ENCODE measurements at regions not wholly inside any gene's neighbourhood (a gene's known extent, or its start where the extent isn't known, plus 50 kb on each side); places are given as distances from the start of the nearest gene placed in this dataset.

- H3K36me3 Mint-ChIP-seq (ENCODE audit: insufficient read depth in 2 of 2), result no peaks in the 10 kb centered on the region
- H3K27me3 Mint-ChIP-seq (ENCODE audit: low read depth), result peaks cover 35% of the 10 kb centered on the region
- DNase-seq (no peak), ATAC-seq (replicated peaks in 1 of 2) (no peak)
- no peak overlapping the region for H3K27ac Mint-ChIP-seq
- H3K4me1 Mint-ChIP-seq (ENCODE audit: low read depth), result no peaks in the 10 kb centered on the region
- no peaks in the 10 kb centered on the region for H3K9me3 Mint-ChIP-seq
- H3K4me3 Mint-ChIP-seq, result no peak overlapping the region
Measured at GRCh38 chr18:76573325-76574025, 78.4 kb upstream of the ZNF516 start.

DNA sequence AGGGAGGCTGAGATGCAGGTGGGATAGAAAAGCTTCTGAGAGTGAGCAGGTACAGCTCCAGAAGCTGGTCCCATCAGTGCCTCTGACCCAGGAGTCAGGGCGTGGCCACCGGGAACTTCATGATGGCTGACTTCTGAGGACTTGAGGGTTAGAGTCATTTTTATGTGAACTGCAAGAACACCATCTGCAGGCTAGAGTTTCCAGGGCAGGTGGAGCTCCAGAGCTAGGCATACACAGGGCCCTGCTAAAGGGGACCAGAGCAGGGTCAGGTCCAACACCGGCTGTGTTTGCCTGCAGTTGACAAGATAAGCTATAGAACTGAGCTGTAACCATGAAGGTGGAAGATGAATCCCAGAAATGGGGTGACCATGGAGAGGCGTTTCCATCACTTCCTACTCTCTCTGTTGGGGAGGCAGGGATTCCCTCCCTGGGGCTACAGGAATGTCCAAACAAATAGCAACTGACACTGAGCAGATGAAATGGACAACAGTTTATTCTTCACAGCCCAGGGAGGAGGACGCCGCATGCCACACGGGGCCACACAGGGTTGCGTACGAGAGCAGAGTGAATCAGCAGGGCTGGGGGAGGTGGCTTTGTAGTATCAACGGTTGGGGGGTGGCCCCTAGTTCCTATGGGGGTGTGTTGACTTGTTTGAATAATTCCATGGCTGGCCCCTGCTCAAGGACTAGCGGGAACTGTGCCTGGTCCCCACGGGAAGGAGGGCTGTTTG lies 77.6 kb upstream of the ZNF516 start:
- no peak overlapping the region for H3K27ac Mint-ChIP-seq
- DNase-seq (no peak), ATAC-seq (replicated peaks in 1 of 2) (no peak)
- H3K4me1 Mint-ChIP-seq (ENCODE audit: low read depth), result no peaks in the 10 kb centered on the region
- no peaks in the 10 kb centered on the region for H3K9me3 Mint-ChIP-seq
- H3K4me3 Mint-ChIP-seq, result no peak overlapping the region
- peaks cover 27% of the 10 kb centered on the region for H3K27me3 Mint-ChIP-seq (ENCODE audit: low read depth)
- H3K36me3 Mint-ChIP-seq (ENCODE audit: insufficient read depth in 2 of 2), result no peaks in the 10 kb centered on the region

- ATAC-seq (replicated peaks in 1 of 2) (no peak), DNase-seq (no peak)
- no peaks in the 10 kb centered on the region for H3K9me3 Mint-ChIP-seq
- H3K4me1 Mint-ChIP-seq (ENCODE audit: low read depth), result no peaks in the 10 kb centered on the region
- H3K27me3 Mint-ChIP-seq (ENCODE audit: low read depth), result peaks cover 31% of the 10 kb centered on the region
- H3K36me3 Mint-ChIP-seq (ENCODE audit: insufficient read depth in 2 of 2), result no peaks in the 10 kb centered on the region
- H3K4me3 Mint-ChIP-seq, result no peak overlapping the region
- no peak overlapping the region for H3K27ac Mint-ChIP-seq
Measured at GRCh38 chr18:76571689-76572088, 76.6 kb upstream of the ZNF516 start.

DNA sequence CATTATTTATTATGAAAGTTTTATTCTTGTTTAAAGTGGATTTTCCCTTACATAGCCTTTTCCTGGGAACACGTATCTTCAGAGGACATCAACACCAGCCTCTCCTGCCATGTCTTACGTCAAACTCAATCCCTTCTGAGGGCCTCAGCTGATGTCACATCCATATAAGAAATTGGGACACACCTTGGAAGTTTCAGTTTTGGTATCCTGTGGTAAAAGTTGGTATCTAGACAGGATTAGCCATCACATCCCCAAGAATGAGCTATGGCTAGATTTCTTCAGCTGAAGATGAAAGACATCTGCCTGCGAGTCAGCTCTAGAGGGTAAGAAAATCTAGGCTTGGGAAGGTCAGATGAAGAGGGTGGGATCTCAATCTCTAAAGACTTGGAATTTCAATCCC lies 75.8 kb upstream of the ZNF516 start:
- Mint-ChIP-seq H3K27ac (no peak overlapping the region), H3K4me3 (no peak overlapping the region), H3K36me3 (ENCODE audit: insufficient read depth in 2 of 2) (no peaks in the 10 kb centered on the region), H3K27me3 (ENCODE audit: low read depth) (peaks cover 32% of the 10 kb centered on the region), H3K4me1 (ENCODE audit: low read depth) (peaks cover 2% of the 10 kb centered on the region), H3K9me3 (no peaks in the 10 kb centered on the region)
- no peak for DNase-seq
- ATAC-seq (replicated peaks in 1 of 2), result no peak

DNA sequence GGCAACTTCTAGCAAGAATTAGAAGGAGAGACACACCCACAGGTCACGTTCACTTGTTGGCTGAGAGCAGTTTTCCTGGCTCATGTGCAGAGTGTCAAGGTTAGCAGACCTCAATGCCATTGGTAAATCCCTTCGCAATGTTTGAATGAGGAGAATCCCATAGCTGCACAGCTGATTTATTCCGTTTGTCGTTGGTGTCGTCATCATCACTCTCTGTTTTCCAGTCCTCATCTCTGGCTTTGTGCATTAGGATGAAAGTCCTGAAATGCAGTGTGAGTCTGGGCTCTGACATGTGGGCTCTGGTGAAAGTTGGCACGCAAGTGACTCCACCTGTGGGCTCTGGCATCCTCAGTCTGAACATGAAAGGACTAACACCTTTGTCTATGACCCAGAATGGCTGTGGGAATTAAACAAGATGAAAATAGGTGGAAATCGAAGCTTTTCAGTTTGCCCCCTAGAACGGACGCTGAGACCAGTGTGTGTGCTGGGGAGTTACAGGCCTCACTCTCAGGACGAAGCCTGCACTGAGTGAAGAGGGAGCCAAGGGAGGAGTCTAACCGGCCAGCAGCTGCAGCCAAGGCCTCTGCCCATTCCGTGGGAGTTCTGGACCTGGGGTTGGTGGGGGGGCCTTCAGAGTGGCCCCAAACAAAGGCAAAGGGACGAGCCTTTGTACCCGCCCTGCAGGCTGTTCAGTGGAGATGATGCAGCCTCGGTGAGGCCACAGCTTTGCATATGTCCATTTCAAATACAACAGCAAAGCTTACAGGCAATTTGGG lies 74.8 kb upstream of the ZNF516 start:
- ATAC-seq (replicated peaks in 1 of 2) (no peak), DNase-seq (no peak)
- no peaks in the 10 kb centered on the region for H3K36me3 Mint-ChIP-seq (ENCODE audit: insufficient read depth in 2 of 2)
- peaks cover 38% of the 10 kb centered on the region for H3K27me3 Mint-ChIP-seq (ENCODE audit: low read depth)
- H3K27ac Mint-ChIP-seq, result no peak overlapping the region
- H3K4me3 Mint-ChIP-seq, result no peak overlapping the region
- no peaks in the 10 kb centered on the region for H3K9me3 Mint-ChIP-seq
- H3K4me1 Mint-ChIP-seq (ENCODE audit: low read depth), result peaks cover 8% of the 10 kb centered on the region

DNA sequence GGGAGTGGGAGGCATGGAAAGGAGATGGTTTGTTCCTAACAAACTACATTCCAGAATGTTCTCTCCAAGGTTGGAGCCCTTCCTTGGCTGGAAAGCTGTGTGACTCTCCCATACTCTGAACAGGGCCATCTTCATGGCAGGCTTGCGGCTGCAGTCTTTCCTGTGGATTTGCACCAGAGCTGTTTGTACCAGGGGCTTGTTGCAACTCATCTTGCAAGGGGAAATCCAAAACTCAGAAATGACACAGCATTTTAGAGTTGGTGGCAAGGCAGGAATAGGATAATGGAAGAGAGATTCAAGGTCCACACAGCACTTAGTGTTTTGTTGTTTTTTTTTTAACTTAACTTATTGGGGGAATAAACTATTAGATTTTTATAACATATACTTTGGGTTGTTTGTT lies 73.7 kb upstream of the ZNF516 start:
- no peak overlapping the region for H3K4me3 Mint-ChIP-seq
- DNase-seq (no peak), ATAC-seq (replicated peaks in 1 of 2) (no peak)
- H3K27ac Mint-ChIP-seq, result no peak overlapping the region
- no peaks in the 10 kb centered on the region for H3K36me3 Mint-ChIP-seq (ENCODE audit: insufficient read depth in 2 of 2)
- H3K9me3 Mint-ChIP-seq, result no peaks in the 10 kb centered on the region
- H3K27me3 Mint-ChIP-seq (ENCODE audit: low read depth), result peaks cover 40% of the 10 kb centered on the region
- H3K4me1 Mint-ChIP-seq (ENCODE audit: low read depth), result peaks cover 8% of the 10 kb centered on the region

DNA sequence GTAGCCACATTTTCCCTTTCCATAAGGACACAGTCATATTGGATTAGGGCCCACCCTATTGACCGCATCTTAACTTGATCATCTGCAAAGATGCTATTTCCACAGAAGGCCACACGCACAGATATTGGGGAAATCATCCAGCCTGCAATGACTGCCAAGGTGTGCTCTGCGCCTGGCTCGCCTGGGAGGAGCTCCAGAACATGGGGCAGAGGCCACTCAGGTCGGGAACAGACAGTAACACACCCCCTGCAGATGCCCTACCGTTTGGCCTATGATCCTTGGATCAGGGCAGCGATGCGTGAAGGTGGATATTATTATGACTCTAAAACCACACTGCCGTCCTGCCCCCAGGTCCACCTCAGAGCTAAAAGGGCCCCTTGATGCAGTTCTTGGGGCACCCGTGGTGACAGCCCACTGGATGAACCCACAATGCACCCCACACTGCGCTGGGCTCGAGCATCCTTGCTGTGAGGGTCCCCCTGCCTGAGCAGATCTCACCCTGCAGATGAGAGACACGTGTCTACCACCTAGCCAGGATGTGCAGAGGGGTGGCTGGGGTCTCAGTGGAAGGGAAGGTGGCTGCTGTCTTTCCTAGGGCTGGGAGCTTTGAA lies 72.9 kb upstream of the ZNF516 start:
- H3K9me3 Mint-ChIP-seq, result no peaks in the 10 kb centered on the region
- peaks cover 8% of the 10 kb centered on the region for H3K4me1 Mint-ChIP-seq (ENCODE audit: low read depth)
- peaks cover 43% of the 10 kb centered on the region for H3K27me3 Mint-ChIP-seq (ENCODE audit: low read depth)
- no peaks in the 10 kb centered on the region for H3K36me3 Mint-ChIP-seq (ENCODE audit: insufficient read depth in 2 of 2)
- H3K27ac Mint-ChIP-seq, result no peak overlapping the region
- DNase-seq, result no peak
- no peak overlapping the region for H3K4me3 Mint-ChIP-seq
- ATAC-seq (replicated peaks in 1 of 2), result no peak

GRCh38 chr18:76566987-76567386 lies 71.9 kb upstream of the ZNF516 start:
- ATAC-seq (replicated peaks in 1 of 2), result no peak
- Mint-ChIP-seq H3K27me3 (ENCODE audit: low read depth) (peaks cover 37% of the 10 kb centered on the region), H3K4me3 (no peak overlapping the region), H3K4me1 (ENCODE audit: low read depth) (peaks cover 8% of the 10 kb centered on the region), H3K27ac (no peak overlapping the region), H3K36me3 (ENCODE audit: insufficient read depth in 2 of 2) (no peaks in the 10 kb centered on the region), H3K9me3 (no peaks in the 10 kb centered on the region)
- no peak for DNase-seq

DNA sequence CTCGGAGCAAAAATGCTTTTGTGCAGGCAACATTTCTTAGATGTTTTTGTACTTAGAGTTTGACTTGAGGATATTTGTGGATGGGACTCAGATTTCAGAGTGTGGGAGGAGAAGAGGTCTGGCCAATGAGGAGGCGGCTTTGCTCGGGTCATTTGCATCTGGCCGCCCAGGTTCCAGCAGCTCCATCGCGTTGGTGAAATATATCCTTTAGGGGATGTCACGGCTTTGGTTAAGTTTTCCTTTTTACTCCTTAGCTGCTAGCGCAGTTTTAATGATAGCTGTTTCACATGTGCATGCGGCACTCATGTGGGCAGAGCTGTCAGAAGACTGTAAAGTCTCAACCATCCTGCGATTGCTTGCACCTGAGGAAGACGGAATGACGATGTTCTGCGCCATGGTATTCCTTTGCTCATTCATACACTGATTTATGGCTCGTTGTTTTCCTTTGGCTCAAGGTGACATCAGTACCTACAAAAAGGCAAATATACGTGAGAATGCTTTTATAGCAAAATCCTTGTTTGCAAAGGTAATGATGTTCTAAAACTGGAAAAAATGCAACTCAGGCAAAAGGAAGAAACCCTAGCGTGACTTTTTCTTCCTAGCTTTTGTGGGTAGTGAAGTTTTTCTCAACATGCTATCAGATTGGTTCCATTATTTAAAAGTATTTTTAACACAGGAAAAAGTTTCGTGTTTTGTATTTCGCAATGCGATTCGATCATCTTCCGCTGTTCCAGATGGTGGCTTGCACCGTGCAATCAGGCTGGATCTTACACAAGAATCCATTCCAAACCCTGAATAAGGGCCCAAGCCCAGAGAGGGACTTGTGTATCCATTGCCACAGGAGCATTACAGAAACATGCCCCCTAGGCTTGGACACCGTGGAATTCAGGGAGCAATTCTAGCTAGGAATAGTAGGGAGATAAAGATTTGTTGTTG lies 70.5 kb upstream of the ZNF516 start:
- Mint-ChIP-seq H3K9me3 (no peaks in the 10 kb centered on the region), H3K4me1 (ENCODE audit: low read depth) (peaks cover 8% of the 10 kb centered on the region), H3K27ac (no peak overlapping the region), H3K27me3 (ENCODE audit: low read depth) (peaks cover 30% of the 10 kb centered on the region), H3K4me3 (no peak overlapping the region), H3K36me3 (ENCODE audit: insufficient read depth in 2 of 2) (no peaks in the 10 kb centered on the region)
- no peak for DNase-seq
- no peak for ATAC-seq (replicated peaks in 1 of 2)

DNA sequence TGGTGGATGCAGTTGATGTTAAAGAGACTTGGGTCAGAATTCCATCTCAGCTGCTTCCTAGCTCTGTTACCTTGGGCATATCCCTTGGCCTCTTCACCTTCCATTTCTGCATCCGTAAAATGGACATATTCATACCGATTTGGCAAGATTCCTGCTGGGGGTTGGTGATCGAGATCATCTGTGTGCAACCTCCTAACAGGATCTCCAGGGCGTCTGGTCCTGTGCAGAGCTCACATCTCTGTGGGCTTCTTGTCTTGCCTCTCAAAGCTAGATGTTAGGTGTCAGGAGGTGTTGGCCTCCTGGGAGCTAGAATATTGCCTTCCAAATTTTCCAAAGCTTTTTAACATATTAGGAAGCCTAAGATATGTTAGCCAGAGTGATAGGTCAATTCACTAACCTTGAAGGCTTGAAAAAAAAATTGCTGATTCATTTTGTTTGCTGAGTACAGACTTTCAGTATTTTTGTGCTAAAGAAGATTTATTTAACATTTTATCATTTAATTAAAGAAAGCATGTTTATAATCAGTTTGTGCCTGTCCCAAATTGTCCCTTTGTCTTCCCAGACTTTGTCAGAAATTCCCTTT lies 69.7 kb upstream of the ZNF516 start:
- ATAC-seq (replicated peaks in 1 of 2) (no peak), DNase-seq (no peak)
- H3K9me3 Mint-ChIP-seq, result no peaks in the 10 kb centered on the region
- peaks cover 8% of the 10 kb centered on the region for H3K4me1 Mint-ChIP-seq (ENCODE audit: low read depth)
- H3K36me3 Mint-ChIP-seq (ENCODE audit: insufficient read depth in 2 of 2), result no peaks in the 10 kb centered on the region
- H3K27me3 Mint-ChIP-seq (ENCODE audit: low read depth), result peaks cover 29% of the 10 kb centered on the region
- H3K27ac Mint-ChIP-seq, result no peak overlapping the region
- H3K4me3 Mint-ChIP-seq, result no peak overlapping the region

GRCh38 chr18:76564117-76564516 lies 69.1 kb upstream of the ZNF516 start:
- H3K27ac Mint-ChIP-seq, result no peak overlapping the region
- no peak overlapping the region for H3K4me3 Mint-ChIP-seq
- H3K27me3 Mint-ChIP-seq (ENCODE audit: low read depth), result peaks cover 25% of the 10 kb centered on the region
- H3K9me3 Mint-ChIP-seq, result no peaks in the 10 kb centered on the region
- DNase-seq (no peak), ATAC-seq (replicated peaks in 1 of 2) (no peak)
- H3K4me1 Mint-ChIP-seq (ENCODE audit: low read depth), result peaks cover 8% of the 10 kb centered on the region
- H3K36me3 Mint-ChIP-seq (ENCODE audit: insufficient read depth in 2 of 2), result no peaks in the 10 kb centered on the region
